HFF-Myc (cell line): ENCODE measurements at regions not wholly inside any gene's neighbourhood (a gene's known extent, or its start where the extent isn't known, plus 50 kb on each side); places are given as distances from the start of the nearest gene placed in this dataset.
A peak's percentile ranks its signal among the peaks of the same experiment; 100 is the strongest.

ENCODE experiments used
- DNase-seq: peaks from one replicate; pipeline ENCODE4 v3.0.0-alpha.2; 2011; ENCODE audit warnings: low read depth; ENCODE audit errors: extremely low read depth
- H3K4me3 ChIP-seq: replicated peaks from 2 replicates; pipeline ENCODE4 v1.5.1; 2011; ENCODE audit warnings: low read depth, mild to moderate bottlenecking, control low read depth, low read length
- TF ChIP-seq, protein P1 (sequence below): IDR thresholded peaks from 2 replicates; pipeline ENCODE4 v1.5.1; 2012; ENCODE audit warnings: mild to moderate bottlenecking, low read depth, low read length, control low read depth; ENCODE audit errors: missing control alignments

DNA sequence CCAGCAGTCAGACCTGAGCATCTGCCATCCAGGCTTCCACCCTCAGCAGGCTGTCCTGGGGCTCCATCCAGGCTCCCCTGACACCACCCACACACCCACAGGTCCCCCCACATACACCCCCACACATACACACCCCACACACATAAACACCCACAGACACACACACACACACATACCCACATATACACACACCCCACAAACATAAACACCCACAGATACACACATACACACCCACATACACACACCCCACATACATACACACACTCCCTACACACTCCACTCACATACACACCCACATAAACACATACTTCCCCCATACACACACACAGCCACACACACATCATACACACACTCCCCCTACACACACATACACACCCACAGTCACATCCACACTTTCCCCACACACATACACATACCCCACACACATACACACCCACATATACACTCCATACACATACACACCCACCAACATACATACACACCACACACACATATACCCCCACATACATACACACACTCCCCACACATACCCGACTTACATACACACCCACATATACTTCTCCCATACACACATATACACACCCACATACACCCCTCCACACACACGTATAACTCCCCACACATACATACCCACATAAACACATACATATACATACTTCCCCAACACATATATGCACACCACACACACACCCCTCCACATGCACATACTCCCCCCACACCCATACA is 183.3 kb upstream of the ETAA1 start:
- DNase-seq, result no peak
- H3K4me3 ChIP-seq, result no peak overlapping the region
- TF ChIP-seq, protein P1, sequence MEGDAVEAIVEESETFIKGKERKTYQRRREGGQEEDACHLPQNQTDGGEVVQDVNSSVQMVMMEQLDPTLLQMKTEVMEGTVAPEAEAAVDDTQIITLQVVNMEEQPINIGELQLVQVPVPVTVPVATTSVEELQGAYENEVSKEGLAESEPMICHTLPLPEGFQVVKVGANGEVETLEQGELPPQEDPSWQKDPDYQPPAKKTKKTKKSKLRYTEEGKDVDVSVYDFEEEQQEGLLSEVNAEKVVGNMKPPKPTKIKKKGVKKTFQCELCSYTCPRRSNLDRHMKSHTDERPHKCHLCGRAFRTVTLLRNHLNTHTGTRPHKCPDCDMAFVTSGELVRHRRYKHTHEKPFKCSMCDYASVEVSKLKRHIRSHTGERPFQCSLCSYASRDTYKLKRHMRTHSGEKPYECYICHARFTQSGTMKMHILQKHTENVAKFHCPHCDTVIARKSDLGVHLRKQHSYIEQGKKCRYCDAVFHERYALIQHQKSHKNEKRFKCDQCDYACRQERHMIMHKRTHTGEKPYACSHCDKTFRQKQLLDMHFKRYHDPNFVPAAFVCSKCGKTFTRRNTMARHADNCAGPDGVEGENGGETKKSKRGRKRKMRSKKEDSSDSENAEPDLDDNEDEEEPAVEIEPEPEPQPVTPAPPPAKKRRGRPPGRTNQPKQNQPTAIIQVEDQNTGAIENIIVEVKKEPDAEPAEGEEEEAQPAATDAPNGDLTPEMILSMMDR, result no peak

DNA sequence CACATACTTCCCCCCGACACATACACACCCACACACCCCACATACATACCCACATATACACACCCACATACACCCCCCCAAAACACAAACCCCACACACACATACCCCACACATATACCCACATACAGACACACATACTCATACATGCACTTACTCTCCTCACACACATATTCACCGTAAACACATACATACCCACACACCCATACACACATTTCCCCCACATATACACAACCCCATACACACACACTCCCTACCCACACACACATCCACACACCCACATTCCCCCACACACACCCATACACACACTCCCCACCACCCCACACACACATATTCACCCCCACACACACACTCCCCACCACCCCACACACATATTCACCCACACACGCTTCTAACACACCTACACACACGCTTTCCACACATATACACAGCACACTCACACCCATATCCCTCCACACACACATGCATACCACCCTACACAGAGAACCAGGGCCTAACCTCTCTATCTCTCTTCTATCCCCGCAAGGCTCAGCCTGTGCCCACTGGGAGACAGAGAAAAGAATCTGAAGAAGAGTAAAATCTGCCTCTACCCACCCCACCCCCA is 182.4 kb upstream of the ETAA1 start:
- TF ChIP-seq, protein P1, result no peak
- H3K4me3 ChIP-seq, result no peak overlapping the region

DNA sequence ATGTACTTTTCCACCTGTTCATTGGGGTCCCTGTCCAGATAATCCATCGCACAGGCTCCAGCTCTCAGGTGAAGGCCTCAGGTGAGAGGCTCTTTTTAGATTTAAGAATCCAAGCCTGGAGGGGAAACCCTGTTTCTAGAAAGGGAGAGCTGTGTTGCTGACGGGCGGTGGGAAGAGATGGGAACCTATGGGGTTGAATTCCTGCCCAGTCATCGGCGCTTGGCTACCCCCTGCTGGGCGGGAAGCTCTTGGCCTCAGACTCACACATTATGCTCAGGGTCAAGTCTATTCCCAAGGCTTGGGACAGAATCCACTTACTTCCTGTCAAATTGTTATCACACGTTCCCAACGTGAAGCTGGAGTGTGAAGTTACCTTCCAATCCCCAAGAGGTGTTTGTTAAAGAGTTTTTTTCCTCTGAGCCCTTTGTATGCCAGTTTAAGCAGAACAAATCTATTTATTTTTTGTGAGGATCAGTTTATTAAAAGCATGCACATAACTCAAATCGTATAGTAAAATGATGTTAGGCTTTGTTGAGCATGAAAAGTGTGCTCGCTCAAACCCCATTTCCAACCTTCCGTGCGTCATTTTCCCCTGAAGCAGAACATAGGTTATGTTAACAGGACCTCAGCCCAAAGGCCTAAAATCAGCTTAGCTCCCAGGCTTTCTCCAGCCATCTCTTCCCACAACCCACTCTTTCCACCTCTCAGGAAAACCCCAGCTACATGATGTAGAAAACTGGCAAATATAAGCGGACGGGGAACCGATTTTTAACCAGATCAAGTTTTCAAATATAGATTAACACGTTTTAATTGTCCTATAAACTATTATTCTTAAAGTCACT is 181.7 kb upstream of the ETAA1 start:
- H3K4me3 ChIP-seq, result no peak overlapping the region
- peak; percentile 10 for DNase-seq
- TF ChIP-seq, protein P1, result peak; percentile 53

More for the DNA sequence above, 182.4 kb upstream of the ETAA1 start:
- DNase-seq, result no peak

DNA sequence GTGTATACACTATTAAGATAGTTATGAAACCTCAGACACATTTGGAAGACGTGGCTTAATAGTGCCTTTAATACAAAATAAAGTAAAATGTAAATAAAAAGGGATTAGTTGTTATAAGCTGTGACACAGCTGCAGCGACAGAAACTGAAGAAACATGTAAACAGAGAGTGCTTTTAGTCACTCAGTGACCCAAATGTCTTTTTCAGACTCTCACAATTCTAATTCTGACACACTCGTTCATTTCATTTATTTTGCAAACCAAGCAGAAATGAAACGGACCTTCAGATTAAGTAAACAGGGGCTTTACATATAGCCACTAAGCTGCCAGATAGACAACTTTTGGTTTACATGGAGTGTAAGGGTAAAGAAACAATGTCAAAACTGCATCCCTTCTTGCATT is 181.0 kb upstream of the ETAA1 start:
- no peak for DNase-seq
- TF ChIP-seq, protein P1, result no peak
- no peak overlapping the region for H3K4me3 ChIP-seq

DNA sequence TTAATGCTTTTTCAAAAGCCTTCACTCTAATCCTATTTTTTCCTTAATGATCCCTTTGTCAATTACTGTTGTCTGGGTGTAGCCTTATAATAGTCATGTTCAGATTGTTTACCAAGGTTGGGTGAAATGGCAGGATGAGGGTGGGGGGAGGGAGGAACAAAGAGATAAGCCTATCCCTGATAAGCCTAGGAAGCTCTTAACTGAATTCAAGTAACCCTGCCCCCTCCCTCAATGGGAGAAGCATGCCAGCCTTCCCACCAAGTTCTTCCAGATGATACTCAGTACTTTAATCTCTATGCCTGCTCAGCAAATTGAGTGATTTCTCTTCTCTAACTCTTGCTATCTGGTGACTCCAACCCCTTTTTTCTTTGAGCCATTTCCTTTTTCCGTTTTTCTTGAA is 180.3 kb upstream of the ETAA1 start:
- no peak overlapping the region for H3K4me3 ChIP-seq
- TF ChIP-seq, protein P1, result no peak
- no peak for DNase-seq

DNA sequence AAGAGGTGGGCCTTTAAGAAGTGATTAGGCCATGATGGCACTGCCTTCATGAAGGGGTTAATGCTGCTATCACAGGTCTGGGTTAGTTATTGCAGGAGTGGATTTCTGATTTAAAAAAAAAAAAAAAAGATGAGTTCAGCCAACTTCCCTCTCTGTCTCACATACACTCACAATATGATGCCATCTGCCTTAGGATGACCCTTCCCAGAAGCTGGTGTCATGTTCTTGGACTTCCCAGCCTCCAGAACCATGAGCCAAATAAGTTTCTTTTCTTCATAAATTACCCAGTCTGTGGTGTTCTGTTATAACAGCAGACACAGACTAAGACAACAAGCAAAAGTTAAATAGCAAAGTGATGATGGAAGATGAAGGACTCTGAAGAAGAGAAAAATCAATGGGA is 179.7 kb upstream of the ETAA1 start:
- no peak for DNase-seq
- H3K4me3 ChIP-seq, result no peak overlapping the region
- TF ChIP-seq, protein P1, result no peak
